Fibroblast of villous mesenchyme (primary cell): ENCODE measurements at regions not wholly inside any gene's neighbourhood (a gene's known extent, or its start where the extent isn't known, plus 50 kb on each side); places are given as distances from the start of the nearest gene placed in this dataset.
A peak's percentile ranks its signal among the peaks of the same experiment; 100 is the strongest.

Experiments
- DNase-seq: peaks from one replicate; pipeline ENCODE4 v3.0.0-alpha.2; 2010; ENCODE audit warnings: low read depth
- H3K4me3 ChIP-seq: 2 replicates; pipeline ENCODE4 v1.5.1; 2011; ENCODE audit warnings: low read depth, mild to moderate bottlenecking, low read length
- CTCF ChIP-seq: IDR thresholded peaks from 2 replicates; pipeline ENCODE4 v1.5.1; 2012; ENCODE audit warnings: low read depth, mild to moderate bottlenecking, low read length; ENCODE audit not compliant: insufficient read depth

GRCh38 chr7:115146148-115146547, 224.3 kb downstream of the MDFIC start:
- TF ChIP-seq CTCF: no peak
- H3K4me3 ChIP-seq: no peak overlapping the region
- no peak for DNase-seq

GRCh38 chr7:115145512-115145911, 223.6 kb downstream of the MDFIC start:
- no peak for TF ChIP-seq CTCF
- no peak overlapping the region for H3K4me3 ChIP-seq
- DNase-seq: peak; percentile 43

- no peak for TF ChIP-seq CTCF
- H3K4me3 ChIP-seq: no peak overlapping the region
- no peak for DNase-seq
Measured at GRCh38 chr7:115137816-115138215, 215.9 kb downstream of the MDFIC start.

GRCh38 chr7:115136796-115137443, 215.0 kb downstream of the MDFIC start:
- no peak for TF ChIP-seq CTCF
- no peak overlapping the region for H3K4me3 ChIP-seq
- no peak for DNase-seq

GRCh38 chr7:115135769-115136410, 214.0 kb downstream of the MDFIC start:
- TF ChIP-seq CTCF: no peak
- H3K4me3 ChIP-seq: no peak overlapping the region
- DNase-seq: peak; percentile 12

- no peak for DNase-seq
- H3K4me3 ChIP-seq: no peak overlapping the region
- no peak for TF ChIP-seq CTCF
Measured at GRCh38 chr7:115135146-115135545, 213.3 kb downstream of the MDFIC start.
